WTC11 (cell line): ENCODE measurements at regions not wholly inside any gene's neighbourhood (a gene's known extent, or its start where the extent isn't known, plus 50 kb on each side); places are given as distances from the start of the nearest gene placed in this dataset.

Experiments used
- ATAC-seq: fragments of 200-7000 bp; cut with Tn5 transposase; 2 replicates; pipeline ENCODE4 v1.10.0; 2021; ENCODE audit warnings: mild to moderate bottlenecking, moderate library complexity
- CTCF ChIA-PET: fragments of 300-600 bp; sonication (Branson Sonifier 250); formaldehyde crosslinking; loops from one replicate; lab custom pipeline; 2021; ENCODE audit warnings: antibody characterized with exemption; lab: Charles Lee
- POLR2A ChIA-PET: fragments of 350-600 bp; sonication (Branson Sonifier 250); formaldehyde crosslinking; loops from one replicate; lab custom pipeline; 2021; ENCODE audit warnings: antibody characterized with exemption; lab: Charles Lee
- DNase-seq: peaks from one replicate; pipeline ENCODE4 v3.0.0; 2021; ENCODE audit warnings: low spot score
- H3K27ac Mint-ChIP-seq: 2 replicates; pipeline ENCODE4 v1.8.0; 2021; ENCODE audit warnings: mixed read lengths
- H3K27me3 Mint-ChIP-seq: 2 replicates; pipeline ENCODE4 v1.8.0; 2021; ENCODE audit warnings: low read depth, mild to moderate bottlenecking, moderate library complexity, mixed read lengths
- H3K36me3 Mint-ChIP-seq: 2 replicates; pipeline ENCODE4 v1.8.0; 2021; ENCODE audit warnings: mixed read lengths
- H3K4me1 Mint-ChIP-seq: 2 replicates; pipeline ENCODE4 v1.8.0; 2022; ENCODE audit warnings: mixed read lengths
- H3K4me3 Mint-ChIP-seq: 2 replicates; pipeline ENCODE4 v1.8.0; 2021; ENCODE audit warnings: mild to moderate bottlenecking, moderate library complexity, mixed read lengths
- H3K9me3 Mint-ChIP-seq: 2 replicates; pipeline ENCODE4 v1.8.0; 2021; ENCODE audit warnings: mixed read lengths
- NR3C1 ChIP-seq: sonication (generic); formaldehyde crosslinking; conservative IDR thresholded peaks from 2 replicates; pipeline ENCODE4 v1.8.1; 2023; ENCODE audit warnings: low read depth, mild to moderate bottlenecking, missing genetic modification reagents
- SMAD4 ChIP-seq: sonication (generic); formaldehyde crosslinking; IDR thresholded peaks from 2 replicates; pipeline ENCODE4 v1.8.0; 2022; ENCODE audit warnings: mild to moderate bottlenecking, missing genetic modification reagents
- ZNF423 ChIP-seq: fragments of 250-450 bp; sonication (Bioruptor Pico); IDR thresholded peaks from 2 replicates; pipeline ENCODE4 v2.1.2; 2022; ENCODE audit warnings: mild to moderate bottlenecking, moderate library complexity
- ZNF671 ChIP-seq: fragments of 250-450 bp; sonication (Bioruptor Pico); IDR thresholded peaks from 2 replicates; pipeline ENCODE4 v1.8.0; 2021; ENCODE audit warnings: mild to moderate bottlenecking
- TF ChIP-seq, protein P1 (sequence below): sonication (generic); formaldehyde crosslinking; IDR thresholded peaks from 2 replicates; pipeline ENCODE4 v1.8.0; 2022; ENCODE audit warnings: mild to moderate bottlenecking, missing genetic modification reagents
- TF ChIP-seq, protein P2 (sequence below): sonication (generic); formaldehyde crosslinking; IDR thresholded peaks from 2 replicates; pipeline ENCODE4 v1.8.0; 2023; ENCODE audit warnings: missing genetic modification reagents, mild to moderate bottlenecking, borderline replicate concordance
- TF ChIP-seq, protein P3 (sequence below): sonication (generic); formaldehyde crosslinking; conservative IDR thresholded peaks from 2 replicates; pipeline ENCODE4 v1.8.1; 2022; ENCODE audit warnings: mild to moderate bottlenecking, missing genetic modification reagents
- TF ChIP-seq, protein P4 (sequence below): sonication (generic); formaldehyde crosslinking; IDR thresholded peaks from 2 replicates; pipeline ENCODE4 v1.8.0; 2023; ENCODE audit warnings: mild to moderate bottlenecking, missing genetic modification reagents
- TF ChIP-seq, protein P5 (sequence below): fragments of 250-450 bp; sonication (Bioruptor Pico); IDR thresholded peaks from 2 replicates; pipeline ENCODE4 v1.9.0; 2021; ENCODE audit warnings: mild to moderate bottlenecking, borderline replicate concordance
- TF ChIP-seq, protein P6 (sequence below): sonication (generic); formaldehyde crosslinking; IDR thresholded peaks from 2 replicates; pipeline ENCODE4 v1.8.0; 2022; ENCODE audit warnings: mild to moderate bottlenecking, missing genetic modification reagents

DNA sequence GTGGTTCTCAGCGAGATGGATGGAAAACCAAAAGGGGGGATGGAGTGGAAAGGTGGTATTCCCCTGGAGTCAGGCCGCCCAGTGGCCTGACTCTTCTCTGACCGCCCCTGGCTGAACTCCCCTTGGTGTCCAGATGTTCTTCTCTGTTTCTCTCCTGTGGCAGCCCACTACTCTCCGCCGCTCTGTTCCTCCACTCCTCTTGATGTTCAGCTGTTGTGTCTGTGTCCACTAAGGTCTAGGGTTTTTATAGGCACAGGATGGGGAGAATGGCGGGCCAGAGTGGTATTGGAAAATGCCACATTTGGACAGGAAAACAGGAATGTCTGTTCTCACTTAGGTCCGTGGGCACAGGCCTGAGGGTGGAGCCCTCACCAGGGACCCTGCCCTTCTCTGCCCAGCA is 954.3 kb upstream of the MBL2 start (continued):
- TF ChIP-seq, protein P1, sequence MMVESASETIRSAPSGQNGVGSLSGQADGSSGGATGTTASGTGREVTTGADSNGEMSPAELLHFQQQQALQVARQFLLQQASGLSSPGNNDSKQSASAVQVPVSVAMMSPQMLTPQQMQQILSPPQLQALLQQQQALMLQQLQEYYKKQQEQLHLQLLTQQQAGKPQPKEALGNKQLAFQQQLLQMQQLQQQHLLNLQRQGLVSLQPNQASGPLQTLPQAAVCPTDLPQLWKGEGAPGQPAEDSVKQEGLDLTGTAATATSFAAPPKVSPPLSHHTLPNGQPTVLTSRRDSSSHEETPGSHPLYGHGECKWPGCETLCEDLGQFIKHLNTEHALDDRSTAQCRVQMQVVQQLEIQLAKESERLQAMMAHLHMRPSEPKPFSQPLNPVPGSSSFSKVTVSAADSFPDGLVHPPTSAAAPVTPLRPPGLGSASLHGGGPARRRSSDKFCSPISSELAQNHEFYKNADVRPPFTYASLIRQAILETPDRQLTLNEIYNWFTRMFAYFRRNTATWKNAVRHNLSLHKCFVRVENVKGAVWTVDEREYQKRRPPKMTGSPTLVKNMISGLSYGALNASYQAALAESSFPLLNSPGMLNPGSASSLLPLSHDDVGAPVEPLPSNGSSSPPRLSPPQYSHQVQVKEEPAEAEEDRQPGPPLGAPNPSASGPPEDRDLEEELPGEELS (CRISPR knock-in tag): no peak

DNA sequence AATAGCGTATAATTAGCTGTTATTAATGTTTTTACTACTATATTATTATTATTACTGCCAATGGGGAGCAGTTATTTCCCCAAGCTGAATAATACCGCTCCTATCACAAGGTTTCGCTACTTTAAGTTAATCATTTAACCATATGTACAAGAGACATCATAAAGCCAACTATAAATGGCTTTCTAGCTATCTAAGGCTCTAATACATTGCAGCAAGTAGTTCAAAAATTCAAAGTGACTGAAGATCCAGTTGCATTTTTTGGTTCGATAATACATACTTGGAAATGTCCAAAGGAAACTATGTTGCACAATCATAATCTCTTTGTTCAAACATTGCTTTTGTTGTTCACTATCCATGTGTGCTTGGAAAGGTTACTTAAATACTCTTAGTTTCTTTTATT is 952.0 kb upstream of the MBL2 start:
- DNase-seq: no peak
- Mint-ChIP-seq H3K36me3 (no peaks in the 10 kb centered on the region), H3K27me3 (no peaks in the 10 kb centered on the region), H3K4me1 (peaks cover 4% of the 10 kb centered on the region), H3K27ac (no peak overlapping the region)
- ATAC-seq: no peak
- ChIA-PET CTCF (no interaction called here), POLR2A (no interaction called here)
- TF ChIP-seq, protein P2, sequence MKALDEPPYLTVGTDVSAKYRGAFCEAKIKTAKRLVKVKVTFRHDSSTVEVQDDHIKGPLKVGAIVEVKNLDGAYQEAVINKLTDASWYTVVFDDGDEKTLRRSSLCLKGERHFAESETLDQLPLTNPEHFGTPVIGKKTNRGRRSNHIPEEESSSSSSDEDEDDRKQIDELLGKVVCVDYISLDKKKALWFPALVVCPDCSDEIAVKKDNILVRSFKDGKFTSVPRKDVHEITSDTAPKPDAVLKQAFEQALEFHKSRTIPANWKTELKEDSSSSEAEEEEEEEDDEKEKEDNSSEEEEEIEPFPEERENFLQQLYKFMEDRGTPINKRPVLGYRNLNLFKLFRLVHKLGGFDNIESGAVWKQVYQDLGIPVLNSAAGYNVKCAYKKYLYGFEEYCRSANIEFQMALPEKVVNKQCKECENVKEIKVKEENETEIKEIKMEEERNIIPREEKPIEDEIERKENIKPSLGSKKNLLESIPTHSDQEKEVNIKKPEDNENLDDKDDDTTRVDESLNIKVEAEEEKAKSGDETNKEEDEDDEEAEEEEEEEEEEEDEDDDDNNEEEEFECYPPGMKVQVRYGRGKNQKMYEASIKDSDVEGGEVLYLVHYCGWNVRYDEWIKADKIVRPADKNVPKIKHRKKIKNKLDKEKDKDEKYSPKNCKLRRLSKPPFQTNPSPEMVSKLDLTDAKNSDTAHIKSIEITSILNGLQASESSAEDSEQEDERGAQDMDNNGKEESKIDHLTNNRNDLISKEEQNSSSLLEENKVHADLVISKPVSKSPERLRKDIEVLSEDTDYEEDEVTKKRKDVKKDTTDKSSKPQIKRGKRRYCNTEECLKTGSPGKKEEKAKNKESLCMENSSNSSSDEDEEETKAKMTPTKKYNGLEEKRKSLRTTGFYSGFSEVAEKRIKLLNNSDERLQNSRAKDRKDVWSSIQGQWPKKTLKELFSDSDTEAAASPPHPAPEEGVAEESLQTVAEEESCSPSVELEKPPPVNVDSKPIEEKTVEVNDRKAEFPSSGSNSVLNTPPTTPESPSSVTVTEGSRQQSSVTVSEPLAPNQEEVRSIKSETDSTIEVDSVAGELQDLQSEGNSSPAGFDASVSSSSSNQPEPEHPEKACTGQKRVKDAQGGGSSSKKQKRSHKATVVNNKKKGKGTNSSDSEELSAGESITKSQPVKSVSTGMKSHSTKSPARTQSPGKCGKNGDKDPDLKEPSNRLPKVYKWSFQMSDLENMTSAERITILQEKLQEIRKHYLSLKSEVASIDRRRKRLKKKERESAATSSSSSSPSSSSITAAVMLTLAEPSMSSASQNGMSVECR (CRISPR knock-in tag): no peak
- TF ChIP-seq, all 79 proteins: peak for 0
- Mint-ChIP-seq H3K9me3 (no peaks in the 10 kb centered on the region), H3K4me3 (no peak overlapping the region)

DNA sequence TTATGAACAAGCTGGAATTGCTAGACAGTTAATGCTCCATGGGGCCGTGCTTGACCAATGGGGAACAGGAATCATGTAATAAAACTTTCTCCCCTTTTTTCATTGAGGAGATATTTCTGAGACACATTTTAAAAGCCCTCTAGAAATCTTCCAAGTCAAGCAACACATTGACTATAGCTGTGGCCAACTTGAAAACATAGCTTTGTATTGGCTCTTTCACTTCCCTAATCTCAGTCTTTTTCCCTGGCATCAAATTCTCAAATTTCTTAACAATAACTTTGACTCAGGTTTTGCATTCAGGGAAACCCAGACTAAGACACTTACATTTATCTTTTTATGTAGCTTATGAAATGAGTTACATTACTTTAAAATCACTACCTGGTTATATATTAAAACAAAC is 947.1 kb upstream of the MBL2 start:
- no peak overlapping the region for H3K27ac Mint-ChIP-seq
- H3K9me3 Mint-ChIP-seq: no peaks in the 10 kb centered on the region
- no peak overlapping the region for H3K4me3 Mint-ChIP-seq
- DNase-seq (no peak), ATAC-seq (no peak)
- H3K4me1 Mint-ChIP-seq: peaks cover 4% of the 10 kb centered on the region
- CTCF ChIA-PET: no interaction called here
- POLR2A ChIA-PET: interaction anchor here (0.5 kb wide), 1 partner anchor 1752 kb away, joined by 3 read pairs; no protein-coding TSS in a partner anchor
- no peaks in the 10 kb centered on the region for H3K27me3 Mint-ChIP-seq
- H3K36me3 Mint-ChIP-seq: no peaks in the 10 kb centered on the region
- TF ChIP-seq, protein P3, sequence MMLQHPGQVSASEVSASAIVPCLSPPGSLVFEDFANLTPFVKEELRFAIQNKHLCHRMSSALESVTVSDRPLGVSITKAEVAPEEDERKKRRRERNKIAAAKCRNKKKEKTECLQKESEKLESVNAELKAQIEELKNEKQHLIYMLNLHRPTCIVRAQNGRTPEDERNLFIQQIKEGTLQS (CRISPR knock-in tag): no peak
- no peak for TF ChIP-seq NR3C1 (CRISPR knock-in tag)
- TF ChIP-seq SMAD4: no peak
- no peak for TF ChIP-seq ZNF423 (CRISPR knock-in tag)
- TF ChIP-seq, protein P2 (CRISPR knock-in tag): no peak
- TF ChIP-seq, protein P4, sequence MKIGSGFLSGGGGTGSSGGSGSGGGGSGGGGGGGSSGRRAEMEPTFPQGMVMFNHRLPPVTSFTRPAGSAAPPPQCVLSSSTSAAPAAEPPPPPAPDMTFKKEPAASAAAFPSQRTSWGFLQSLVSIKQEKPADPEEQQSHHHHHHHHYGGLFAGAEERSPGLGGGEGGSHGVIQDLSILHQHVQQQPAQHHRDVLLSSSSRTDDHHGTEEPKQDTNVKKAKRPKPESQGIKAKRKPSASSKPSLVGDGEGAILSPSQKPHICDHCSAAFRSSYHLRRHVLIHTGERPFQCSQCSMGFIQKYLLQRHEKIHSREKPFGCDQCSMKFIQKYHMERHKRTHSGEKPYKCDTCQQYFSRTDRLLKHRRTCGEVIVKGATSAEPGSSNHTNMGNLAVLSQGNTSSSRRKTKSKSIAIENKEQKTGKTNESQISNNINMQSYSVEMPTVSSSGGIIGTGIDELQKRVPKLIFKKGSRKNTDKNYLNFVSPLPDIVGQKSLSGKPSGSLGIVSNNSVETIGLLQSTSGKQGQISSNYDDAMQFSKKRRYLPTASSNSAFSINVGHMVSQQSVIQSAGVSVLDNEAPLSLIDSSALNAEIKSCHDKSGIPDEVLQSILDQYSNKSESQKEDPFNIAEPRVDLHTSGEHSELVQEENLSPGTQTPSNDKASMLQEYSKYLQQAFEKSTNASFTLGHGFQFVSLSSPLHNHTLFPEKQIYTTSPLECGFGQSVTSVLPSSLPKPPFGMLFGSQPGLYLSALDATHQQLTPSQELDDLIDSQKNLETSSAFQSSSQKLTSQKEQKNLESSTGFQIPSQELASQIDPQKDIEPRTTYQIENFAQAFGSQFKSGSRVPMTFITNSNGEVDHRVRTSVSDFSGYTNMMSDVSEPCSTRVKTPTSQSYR (CRISPR knock-in tag): no peak
- TF ChIP-seq, protein P5, sequence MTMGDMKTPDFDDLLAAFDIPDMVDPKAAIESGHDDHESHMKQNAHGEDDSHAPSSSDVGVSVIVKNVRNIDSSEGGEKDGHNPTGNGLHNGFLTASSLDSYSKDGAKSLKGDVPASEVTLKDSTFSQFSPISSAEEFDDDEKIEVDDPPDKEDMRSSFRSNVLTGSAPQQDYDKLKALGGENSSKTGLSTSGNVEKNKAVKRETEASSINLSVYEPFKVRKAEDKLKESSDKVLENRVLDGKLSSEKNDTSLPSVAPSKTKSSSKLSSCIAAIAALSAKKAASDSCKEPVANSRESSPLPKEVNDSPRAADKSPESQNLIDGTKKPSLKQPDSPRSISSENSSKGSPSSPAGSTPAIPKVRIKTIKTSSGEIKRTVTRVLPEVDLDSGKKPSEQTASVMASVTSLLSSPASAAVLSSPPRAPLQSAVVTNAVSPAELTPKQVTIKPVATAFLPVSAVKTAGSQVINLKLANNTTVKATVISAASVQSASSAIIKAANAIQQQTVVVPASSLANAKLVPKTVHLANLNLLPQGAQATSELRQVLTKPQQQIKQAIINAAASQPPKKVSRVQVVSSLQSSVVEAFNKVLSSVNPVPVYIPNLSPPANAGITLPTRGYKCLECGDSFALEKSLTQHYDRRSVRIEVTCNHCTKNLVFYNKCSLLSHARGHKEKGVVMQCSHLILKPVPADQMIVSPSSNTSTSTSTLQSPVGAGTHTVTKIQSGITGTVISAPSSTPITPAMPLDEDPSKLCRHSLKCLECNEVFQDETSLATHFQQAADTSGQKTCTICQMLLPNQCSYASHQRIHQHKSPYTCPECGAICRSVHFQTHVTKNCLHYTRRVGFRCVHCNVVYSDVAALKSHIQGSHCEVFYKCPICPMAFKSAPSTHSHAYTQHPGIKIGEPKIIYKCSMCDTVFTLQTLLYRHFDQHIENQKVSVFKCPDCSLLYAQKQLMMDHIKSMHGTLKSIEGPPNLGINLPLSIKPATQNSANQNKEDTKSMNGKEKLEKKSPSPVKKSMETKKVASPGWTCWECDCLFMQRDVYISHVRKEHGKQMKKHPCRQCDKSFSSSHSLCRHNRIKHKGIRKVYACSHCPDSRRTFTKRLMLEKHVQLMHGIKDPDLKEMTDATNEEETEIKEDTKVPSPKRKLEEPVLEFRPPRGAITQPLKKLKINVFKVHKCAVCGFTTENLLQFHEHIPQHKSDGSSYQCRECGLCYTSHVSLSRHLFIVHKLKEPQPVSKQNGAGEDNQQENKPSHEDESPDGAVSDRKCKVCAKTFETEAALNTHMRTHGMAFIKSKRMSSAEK (CRISPR knock-in tag): no peak
- TF ChIP-seq, protein P6, sequence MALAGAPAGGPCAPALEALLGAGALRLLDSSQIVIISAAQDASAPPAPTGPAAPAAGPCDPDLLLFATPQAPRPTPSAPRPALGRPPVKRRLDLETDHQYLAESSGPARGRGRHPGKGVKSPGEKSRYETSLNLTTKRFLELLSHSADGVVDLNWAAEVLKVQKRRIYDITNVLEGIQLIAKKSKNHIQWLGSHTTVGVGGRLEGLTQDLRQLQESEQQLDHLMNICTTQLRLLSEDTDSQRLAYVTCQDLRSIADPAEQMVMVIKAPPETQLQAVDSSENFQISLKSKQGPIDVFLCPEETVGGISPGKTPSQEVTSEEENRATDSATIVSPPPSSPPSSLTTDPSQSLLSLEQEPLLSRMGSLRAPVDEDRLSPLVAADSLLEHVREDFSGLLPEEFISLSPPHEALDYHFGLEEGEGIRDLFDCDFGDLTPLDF (CRISPR knock-in tag): no peak
- no peak for TF ChIP-seq ZNF671 (CRISPR knock-in tag)
